CD4-positive, alpha-beta T cell treated with Interleukin-4 for 4 hours (primary cell): ENCODE measurements at regions not wholly inside any gene's neighbourhood (a gene's known extent, or its start where the extent isn't known, plus 50 kb on each side); places are given as distances from the start of the nearest gene placed in this dataset.
"Not testable (repeated sequence)": the region's sequence is repeated elsewhere in the genome, so short reads cannot be mapped to it uniquely, and the experiment has no call there.

Experiments
- DNase-seq: peaks from one replicate; pipeline ENCODE4 v3.0.0-alpha.2; 2020

- no peak for DNase-seq
Measured at GRCh38 chr11:23377909-23378308, 517.6 kb upstream of the CCDC179 start.

- DNase-seq = no peak
Measured at GRCh38 chr11:23391031-23391430, 530.8 kb upstream of the CCDC179 start.

GRCh38 chr11:23398052-23398451 lies 537.8 kb upstream of the CCDC179 start:
- DNase-seq = no peak

GRCh38 chr11:23399995-23400394 lies 539.7 kb upstream of the CCDC179 start:
- no peak for DNase-seq

- no peak for DNase-seq
Measured at GRCh38 chr11:23403210-23404185, 543.2 kb upstream of the CCDC179 start.

- no peak for DNase-seq
Measured at GRCh38 chr11:23404225-23405160, 544.2 kb upstream of the CCDC179 start.

- no peak for DNase-seq
Measured at GRCh38 chr11:23405350-23405937, 545.2 kb upstream of the CCDC179 start.

GRCh38 chr11:23406131-23406819 lies 546.0 kb upstream of the CCDC179 start:
- DNase-seq = no peak

- DNase-seq = no peak
Measured at GRCh38 chr11:23413057-23413456, 552.8 kb upstream of the CCDC179 start.

GRCh38 chr11:23423104-23423503 lies 562.8 kb upstream of the CCDC179 start:
- no peak for DNase-seq

GRCh38 chr11:23423656-23424055 lies 563.4 kb upstream of the CCDC179 start:
- DNase-seq = no peak

- DNase-seq = no peak
Measured at GRCh38 chr11:23425381-23425780, 565.1 kb upstream of the CCDC179 start.

- no peak for DNase-seq
Measured at GRCh38 chr11:23429569-23429968, 569.3 kb upstream of the CCDC179 start.

- no peak for DNase-seq
Measured at GRCh38 chr11:23453522-23453921, 593.2 kb upstream of the CCDC179 start.

GRCh38 chr11:23455321-23455891 lies 595.1 kb upstream of the CCDC179 start:
- no peak for DNase-seq

GRCh38 chr11:23457641-23458040 lies 597.4 kb upstream of the CCDC179 start:
- DNase-seq = no peak

- no peak for DNase-seq
Measured at GRCh38 chr11:23471878-23472277, 611.6 kb upstream of the CCDC179 start.

GRCh38 chr11:23473782-23474181 lies 613.5 kb upstream of the CCDC179 start:
- DNase-seq = no peak

- DNase-seq = no peak
Measured at GRCh38 chr11:23480736-23481135, 620.5 kb upstream of the CCDC179 start.

- DNase-seq = not testable (repeated sequence)
Measured at GRCh38 chr11:23484146-23484545, 623.9 kb upstream of the CCDC179 start.

- not testable (repeated sequence) for DNase-seq
Measured at GRCh38 chr11:23484618-23485017, 624.3 kb upstream of the CCDC179 start.
